CD1c-positive myeloid dendritic cell (primary cell): ENCODE measurements at regions not wholly inside any gene's neighbourhood (a gene's known extent, or its start where the extent isn't known, plus 50 kb on each side); places are given as distances from the start of the nearest gene placed in this dataset.
A peak's percentile ranks its signal among the peaks of the same experiment; 100 is the strongest.
"Not testable (repeated sequence)": the region's sequence is repeated elsewhere in the genome, so short reads cannot be mapped to it uniquely, and the experiment has no call there.

Source experiments
- DNase-seq: peaks from one replicate; pipeline ENCODE4 v3.0.0-alpha.2; 2016; ENCODE audit errors: extremely low spot score

DNA sequence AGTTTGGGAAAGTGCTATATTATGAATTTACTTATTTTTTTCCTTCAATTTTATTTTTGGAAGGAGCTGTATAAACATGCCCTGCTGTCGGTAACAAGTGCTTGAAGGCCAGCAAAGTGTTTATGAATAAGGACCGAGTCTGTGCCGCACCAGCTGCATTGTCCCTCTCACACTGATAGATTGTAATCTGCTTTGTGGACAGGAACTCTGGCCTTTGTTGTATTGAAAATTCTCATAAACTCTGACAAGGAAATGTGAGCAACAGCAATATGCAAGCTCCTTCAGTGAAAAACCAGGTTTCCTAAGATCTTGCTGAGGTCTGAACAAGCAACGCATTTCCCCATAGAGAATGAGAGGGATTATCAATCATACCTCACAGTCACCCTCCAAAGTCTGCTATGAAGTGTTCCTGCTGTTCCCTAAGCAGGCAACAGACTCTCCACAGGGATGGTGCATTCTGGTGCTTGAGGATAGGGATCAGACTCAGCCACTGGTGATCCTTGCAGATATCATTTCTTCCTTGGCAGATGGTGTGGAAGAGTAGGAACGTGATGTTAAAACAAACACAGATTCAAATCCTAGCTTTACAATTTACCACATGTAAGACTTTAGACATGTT lies 109.6 kb downstream of the KCNJ2 start:
- DNase-seq, result no peak

DNA sequence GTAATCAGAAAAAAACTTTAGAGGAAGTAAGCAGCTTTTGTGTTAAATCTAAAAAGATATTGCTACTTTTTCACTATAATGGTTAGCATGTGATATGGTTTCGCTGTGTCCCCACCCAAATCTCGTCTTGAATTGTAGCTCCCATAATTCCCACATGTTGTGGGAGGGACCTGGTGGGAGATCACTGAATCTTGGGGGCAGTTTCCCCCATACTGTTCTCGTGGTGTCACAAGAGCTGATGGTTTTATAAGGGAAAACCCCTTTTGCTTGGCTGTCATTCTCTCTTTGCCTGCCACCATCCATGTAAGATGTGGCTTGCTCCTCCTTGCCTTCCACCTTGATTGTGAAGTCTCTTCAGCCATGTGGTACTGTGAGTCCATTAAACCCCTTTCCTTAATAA lies 117.1 kb downstream of the KCNJ2 start:
- peak; percentile 13 for DNase-seq

- peak; percentile 78 for DNase-seq
Measured at GRCh38 chr17:70288540-70289290, 119.4 kb downstream of the KCNJ2 start.

DNA sequence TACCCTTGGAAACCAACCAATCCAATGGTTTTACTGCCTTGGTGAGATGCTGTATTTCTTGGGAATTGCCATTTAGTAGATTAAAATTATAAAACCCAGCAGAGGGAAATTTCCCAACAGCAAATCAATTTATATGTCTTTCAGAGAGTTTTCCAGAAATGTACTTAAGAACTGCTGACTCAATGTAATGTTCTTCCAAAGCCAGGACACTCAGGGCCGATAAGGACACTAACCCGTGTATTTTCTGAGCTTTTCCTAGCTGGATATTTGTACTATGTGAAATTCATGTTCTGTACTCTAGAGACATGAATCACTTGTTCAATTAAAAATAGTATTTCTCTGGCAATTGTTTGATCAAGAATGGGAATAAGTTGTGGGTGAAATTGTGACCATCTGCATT lies 121.4 kb downstream of the KCNJ2 start:
- no peak for DNase-seq

DNA sequence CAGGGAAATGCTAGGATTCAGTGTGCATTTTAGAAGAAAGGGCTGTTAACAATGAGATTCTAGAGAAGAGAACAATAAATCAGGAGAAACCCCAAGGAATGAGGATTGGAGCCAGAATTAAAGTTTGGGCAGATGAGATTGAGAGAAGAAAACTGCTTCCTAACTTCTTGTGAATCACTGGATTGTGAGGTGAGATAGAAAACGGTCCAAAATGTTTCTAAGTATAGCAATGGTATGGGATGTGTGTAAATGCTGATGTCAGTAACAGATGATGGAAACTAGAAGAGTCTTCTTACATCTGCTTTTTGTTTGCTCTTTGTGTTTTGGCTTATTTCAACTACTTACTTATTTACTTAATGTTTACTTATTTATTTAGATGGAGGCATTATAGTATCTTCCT lies 123.0 kb downstream of the KCNJ2 start:
- DNase-seq, result no peak

GRCh38 chr17:70293564-70294310 lies 124.4 kb downstream of the KCNJ2 start:
- DNase-seq, result not testable (repeated sequence)

- peak; percentile 74 for DNase-seq
Measured at GRCh38 chr17:70295329-70295728, 126.0 kb downstream of the KCNJ2 start.

GRCh38 chr17:70295731-70296130 lies 126.4 kb downstream of the KCNJ2 start:
- DNase-seq, result peak; percentile 43

GRCh38 chr17:70296456-70296855 lies 127.1 kb downstream of the KCNJ2 start:
- DNase-seq, result no peak

DNA sequence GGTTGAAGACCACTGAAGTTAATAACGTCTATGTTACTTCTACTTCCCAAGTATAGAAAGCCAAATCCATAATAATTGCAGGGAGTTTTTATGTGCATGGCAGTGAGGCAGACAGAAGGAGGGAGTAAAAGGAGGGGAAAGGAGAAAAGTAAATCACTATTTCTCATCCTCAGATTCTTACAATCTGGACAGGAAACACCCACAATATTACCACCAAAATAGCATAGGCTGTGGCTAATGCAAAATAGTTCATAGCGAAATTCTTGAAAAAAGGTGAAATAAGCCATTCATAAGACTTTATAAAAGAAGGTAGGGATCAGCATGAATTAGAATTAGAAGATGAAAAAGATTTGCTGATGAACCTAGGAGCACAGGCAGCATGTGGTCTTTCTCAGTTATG lies 128.1 kb downstream of the KCNJ2 start:
- no peak for DNase-seq

GRCh38 chr17:70298929-70299531 lies 129.7 kb downstream of the KCNJ2 start:
- peak; percentile 62 for DNase-seq

DNA sequence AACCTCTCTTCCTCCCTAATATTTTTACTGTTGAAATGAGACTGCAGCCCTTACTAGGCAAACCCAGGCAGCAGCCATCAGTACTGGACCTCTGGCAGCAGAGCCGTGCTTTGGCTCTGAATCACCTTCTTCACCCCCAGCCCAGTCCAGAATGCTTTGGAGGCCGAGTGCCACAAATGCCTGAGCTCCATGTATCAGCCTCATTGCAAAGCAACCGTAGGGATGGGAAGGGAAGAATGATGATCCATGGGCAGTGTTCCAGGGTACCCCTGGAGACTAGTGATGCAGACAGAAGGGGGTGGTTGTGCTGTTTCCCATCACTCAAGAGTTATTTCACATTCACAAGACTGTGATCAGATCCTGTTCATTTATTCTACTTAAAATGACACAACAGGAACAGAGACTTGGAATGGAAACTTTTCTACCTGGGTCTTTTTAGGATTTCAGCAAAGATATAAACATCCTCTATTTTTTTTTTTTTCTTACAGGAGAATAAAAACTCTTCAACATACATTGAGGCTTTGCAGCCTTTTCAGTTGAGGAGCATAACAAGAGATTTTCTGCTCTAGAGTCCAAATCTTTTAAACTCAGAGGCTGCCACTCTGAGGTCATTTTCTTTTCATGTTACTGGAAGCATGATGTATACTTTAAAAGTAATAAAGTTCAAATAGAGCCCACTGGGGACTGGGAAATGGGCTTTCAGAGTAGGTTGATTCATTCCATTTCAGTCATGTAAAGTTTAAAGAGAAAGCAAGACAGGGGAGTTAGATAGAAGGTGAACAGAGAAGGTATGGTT lies 138.3 kb downstream of the KCNJ2 start:
- DNase-seq, result no peak

DNA sequence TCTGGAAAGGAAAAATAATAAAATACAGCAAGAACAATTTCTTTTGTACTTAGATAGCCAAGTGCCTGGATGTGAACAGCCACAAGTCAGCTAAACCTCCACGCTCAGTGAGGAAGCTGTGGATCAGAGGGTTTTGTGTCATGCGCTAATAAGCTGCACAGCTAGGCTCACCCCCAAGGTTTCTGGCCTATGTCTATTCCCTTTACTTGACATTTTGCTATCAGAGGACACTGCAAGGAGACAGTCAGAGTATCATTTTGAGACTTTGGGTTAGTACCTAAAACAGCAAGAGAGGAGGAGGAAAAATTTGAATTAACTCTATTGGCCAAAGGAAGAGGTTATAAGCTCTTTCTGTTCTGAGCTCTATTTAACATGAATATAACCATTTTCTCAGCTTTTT lies 139.3 kb downstream of the KCNJ2 start:
- no peak for DNase-seq

- no peak for DNase-seq
Measured at GRCh38 chr17:70310221-70310672, 140.9 kb downstream of the KCNJ2 start.

DNA sequence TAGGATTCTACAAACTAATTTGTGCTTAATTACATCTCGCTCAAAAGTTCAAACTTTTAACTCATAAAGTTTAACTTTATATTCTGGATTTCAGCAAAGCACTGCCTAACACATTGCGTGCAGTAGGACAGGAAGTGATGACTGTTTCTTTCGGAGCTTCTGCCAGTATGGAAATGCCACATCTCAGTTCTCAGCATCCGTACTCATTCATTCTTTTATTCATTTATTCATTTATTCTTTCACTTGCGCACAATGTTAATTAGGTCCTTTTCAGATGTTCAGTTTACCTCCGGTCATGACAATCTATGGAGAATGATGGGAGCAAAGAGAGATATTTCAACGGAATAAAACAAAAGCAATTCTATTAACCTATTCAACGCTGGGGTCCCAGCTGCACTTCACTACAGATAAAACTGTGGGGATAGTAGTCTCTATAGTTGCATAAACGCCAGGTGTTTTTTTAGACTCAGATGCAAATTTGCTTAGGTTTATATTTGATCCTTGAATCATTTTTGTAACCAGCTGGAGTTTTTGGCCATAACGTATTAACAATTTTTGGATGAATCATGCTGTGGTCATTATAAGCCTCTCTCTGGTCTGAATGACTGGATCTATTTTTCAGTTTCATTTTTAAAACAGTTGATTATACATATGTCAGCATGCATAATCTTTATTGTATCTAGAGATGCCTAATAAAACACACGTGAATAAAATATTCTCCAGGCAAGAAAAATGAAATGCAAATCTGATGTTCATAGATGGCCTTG lies 143.9 kb downstream of the KCNJ2 start:
- no peak for DNase-seq

GRCh38 chr17:70314096-70314495 lies 144.8 kb downstream of the KCNJ2 start:
- DNase-seq, result no peak

DNA sequence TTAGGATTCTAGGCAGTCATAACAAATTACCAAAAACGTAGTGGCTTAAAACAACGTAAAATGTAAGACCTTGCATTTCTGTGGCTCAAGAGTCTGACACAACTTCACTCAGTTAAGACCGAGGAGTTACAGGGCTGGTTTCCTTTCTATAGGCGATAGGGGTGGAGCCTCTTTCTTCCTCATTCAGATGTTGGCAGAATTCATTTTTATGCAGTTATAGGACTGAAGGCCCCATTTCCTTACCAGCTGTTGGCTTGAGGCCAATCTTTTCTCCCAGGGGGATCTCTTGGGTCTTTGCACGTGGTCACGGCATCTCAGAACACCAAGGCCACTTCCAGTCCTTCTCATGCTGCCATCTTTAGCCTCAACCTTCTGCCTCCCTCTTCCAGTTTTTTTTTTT lies 145.2 kb downstream of the KCNJ2 start:
- peak; percentile 52 for DNase-seq

GRCh38 chr17:70317421-70317820 lies 148.1 kb downstream of the KCNJ2 start:
- DNase-seq, result no peak

- no peak for DNase-seq
Measured at GRCh38 chr17:70318051-70318450, 148.7 kb downstream of the KCNJ2 start.

- DNase-seq, result no peak
Measured at GRCh38 chr17:70319516-70319915, 150.2 kb downstream of the KCNJ2 start.
